ENCODE measurements at regions not wholly inside any gene's neighbourhood (a gene's known extent, or its start where the extent isn't known, plus 50 kb on each side); places are given as distances from the start of the nearest gene placed in this dataset.

- Mint-ChIP-seq H3K27me3 (ENCODE audit: low read depth in 3 of 3) (peaks cover 0 to 2% (median 0%) of the 10 kb centered on the region in 3 donors), H3K36me3 (no peaks in the 10 kb centered on the region), H3K9me3 (peaks cover 0 to 3% (median 0%) of the 10 kb centered on the region in 7 donors), H3K4me1 (no peaks in the 10 kb centered on the region), H3K4me3 (no peak overlapping the region), H3K27ac (no peak overlapping the region)
- H2AFZ ChIP-seq (ENCODE audit: insufficient read depth, low read depth, low read length, poor library complexity, severe bottlenecking): no peak overlapping the region
- TF ChIP-seq CTCF (IDR thresholded peaks at IDR 0.05): no peak
- no peaks in the 10 kb centered on the region for H3K36me3 ChIP-seq (replicated peaks in 1 of 2; ENCODE audit: control insufficient read depth in 1 of 2, insufficient read depth in 2 of 2, low read length in 2 of 2)
- H3K79me2 ChIP-seq (ENCODE audit: insufficient read depth, low read length): no peaks in the 10 kb centered on the region
- intact Hi-C loops (cut with micrococcal nuclease): no loop called here
- H4K20me1 ChIP-seq (ENCODE audit: insufficient read depth, low read length): no peaks in the 10 kb centered on the region
- H3K4me2 ChIP-seq (replicated peaks; ENCODE audit: extremely low read depth, low read length, poor library complexity, severe bottlenecking): no peak overlapping the region
- H3K4me3 ChIP-seq (replicated peaks in 1 of 3; ENCODE audit: low read depth in 2 of 3, low read length in 3 of 3): no peak overlapping the region
- WGBS (ENCODE audit: insufficient coverage): 85% methylated on average over 4 of the region's 6 CpGs
- no peaks in the 10 kb centered on the region for H3K9me3 ChIP-seq (replicated peaks in 1 of 2; ENCODE audit: control insufficient read depth in 1 of 2, insufficient read depth in 1 of 2, low read length in 2 of 2)
- H3K4me1 ChIP-seq (ENCODE audit: control insufficient read depth in 1 of 2, insufficient read depth in 2 of 2, low read length in 2 of 2): no peaks in the 10 kb centered on the region
- peaks cover 0 to 2% of the 10 kb centered on the region in 2 donors for H3K27me3 ChIP-seq (ENCODE audit: control insufficient read depth in 2 of 2, insufficient read depth in 2 of 2, low read length in 2 of 2)
- no peak overlapping the region for H3K27ac ChIP-seq (ENCODE audit: low read depth in 1 of 2, low read length in 2 of 2)
- H3K9ac ChIP-seq (ENCODE audit: insufficient read depth, low read length, poor library complexity, severe bottlenecking): no peak overlapping the region
- no peak for DNase-seq
Measured at GRCh38 chr2:217642944-217643343, 359.9 kb downstream of the TNS1 start.

GRCh38 chr2:217641960-217642359 lies 360.8 kb downstream of the TNS1 start:
- no peaks in the 10 kb centered on the region for H3K79me2 ChIP-seq (ENCODE audit: insufficient read depth, low read length)
- no peak overlapping the region for H3K27ac ChIP-seq (ENCODE audit: low read depth in 1 of 2, low read length in 2 of 2)
- peaks cover 0 to 3% (median 2%) of the 10 kb centered on the region in 3 donors for H3K27me3 Mint-ChIP-seq (ENCODE audit: low read depth in 3 of 3)
- no peaks in the 10 kb centered on the region for H3K4me1 ChIP-seq (ENCODE audit: control insufficient read depth in 1 of 2, insufficient read depth in 2 of 2, low read length in 2 of 2)
- no peak overlapping the region for H3K4me3 ChIP-seq (replicated peaks in 1 of 3; ENCODE audit: low read depth in 2 of 3, low read length in 3 of 3)
- WGBS (ENCODE audit: insufficient coverage): 87% methylated on average over 2 of the region's 2 CpGs
- H3K4me2 ChIP-seq (replicated peaks; ENCODE audit: extremely low read depth, low read length, poor library complexity, severe bottlenecking): no peak overlapping the region
- H3K9me3 Mint-ChIP-seq: peaks cover 0 to 3% (median 0%) of the 10 kb centered on the region in 7 donors
- H3K36me3 ChIP-seq (replicated peaks in 1 of 2; ENCODE audit: control insufficient read depth in 1 of 2, insufficient read depth in 2 of 2, low read length in 2 of 2): no peaks in the 10 kb centered on the region
- H3K36me3 Mint-ChIP-seq: no peaks in the 10 kb centered on the region
- TF ChIP-seq CTCF (IDR thresholded peaks at IDR 0.05): no peak
- no peak for DNase-seq
- peaks cover 0 to 2% of the 10 kb centered on the region in 2 donors for H3K27me3 ChIP-seq (ENCODE audit: control insufficient read depth in 2 of 2, insufficient read depth in 2 of 2, low read length in 2 of 2)
- no peak overlapping the region for H3K27ac Mint-ChIP-seq
- H3K9me3 ChIP-seq (replicated peaks in 1 of 2; ENCODE audit: control insufficient read depth in 1 of 2, insufficient read depth in 1 of 2, low read length in 2 of 2): no peaks in the 10 kb centered on the region
- H3K4me1 Mint-ChIP-seq: no peaks in the 10 kb centered on the region
- intact Hi-C loops (cut with micrococcal nuclease): no loop called here
- H3K4me3 Mint-ChIP-seq: no peak overlapping the region
- H2AFZ ChIP-seq (ENCODE audit: insufficient read depth, low read depth, low read length, poor library complexity, severe bottlenecking): no peak overlapping the region
- H3K9ac ChIP-seq (ENCODE audit: insufficient read depth, low read length, poor library complexity, severe bottlenecking): no peak overlapping the region
- no peaks in the 10 kb centered on the region for H4K20me1 ChIP-seq (ENCODE audit: insufficient read depth, low read length)

Data from CD14-positive monocyte (primary cell).